AG09309 (cell line): ENCODE measurements at regions not wholly inside any gene's neighbourhood (a gene's known extent, or its start where the extent isn't known, plus 50 kb on each side); places are given as distances from the start of the nearest gene placed in this dataset.

ENCODE experiments used
- DNase-seq: peaks from one replicate; pipeline ENCODE4 v3.0.0-alpha.2; 2010; ENCODE audit warnings: low read depth
- H3K4me3 ChIP-seq: 2 replicates; pipeline ENCODE4 v1.5.1; 2011; ENCODE audit warnings: mild to moderate bottlenecking, low read depth, low read length, moderate library complexity; ENCODE audit not compliant: control insufficient read depth
- TF ChIP-seq, protein P1 (sequence below): IDR thresholded peaks from 2 replicates; pipeline ENCODE4 v1.5.1; 2011; ENCODE audit warnings: mild to moderate bottlenecking, low read depth, low read length, inconsistent platforms; ENCODE audit not compliant: insufficient read depth, control insufficient read depth; ENCODE audit errors: missing control alignments

DNA sequence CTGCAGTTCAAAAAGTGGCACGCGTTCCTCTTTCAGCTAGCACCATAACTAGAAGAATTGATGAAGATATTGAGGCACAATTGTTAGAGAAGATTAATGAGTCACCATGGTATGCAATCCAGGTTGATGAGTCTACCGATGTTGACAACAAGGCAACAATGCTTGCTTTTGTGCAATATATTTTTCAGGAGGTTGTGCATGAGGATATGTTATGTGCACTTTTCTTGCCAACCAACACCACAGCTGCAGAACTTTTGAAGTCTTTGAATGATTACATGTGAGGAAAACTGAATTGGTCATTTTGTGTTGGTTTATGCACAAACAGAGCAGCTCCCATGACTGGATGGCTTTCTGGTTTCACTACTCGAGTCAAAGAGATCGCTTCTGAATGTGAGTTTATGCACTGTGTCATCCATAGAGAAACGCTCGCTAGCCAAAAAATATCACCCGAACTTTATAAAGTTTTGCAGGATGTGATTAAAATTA is 129.3 kb upstream of the SLC24A3 start:
- no peak overlapping the region for H3K4me3 ChIP-seq
- TF ChIP-seq, protein P1, sequence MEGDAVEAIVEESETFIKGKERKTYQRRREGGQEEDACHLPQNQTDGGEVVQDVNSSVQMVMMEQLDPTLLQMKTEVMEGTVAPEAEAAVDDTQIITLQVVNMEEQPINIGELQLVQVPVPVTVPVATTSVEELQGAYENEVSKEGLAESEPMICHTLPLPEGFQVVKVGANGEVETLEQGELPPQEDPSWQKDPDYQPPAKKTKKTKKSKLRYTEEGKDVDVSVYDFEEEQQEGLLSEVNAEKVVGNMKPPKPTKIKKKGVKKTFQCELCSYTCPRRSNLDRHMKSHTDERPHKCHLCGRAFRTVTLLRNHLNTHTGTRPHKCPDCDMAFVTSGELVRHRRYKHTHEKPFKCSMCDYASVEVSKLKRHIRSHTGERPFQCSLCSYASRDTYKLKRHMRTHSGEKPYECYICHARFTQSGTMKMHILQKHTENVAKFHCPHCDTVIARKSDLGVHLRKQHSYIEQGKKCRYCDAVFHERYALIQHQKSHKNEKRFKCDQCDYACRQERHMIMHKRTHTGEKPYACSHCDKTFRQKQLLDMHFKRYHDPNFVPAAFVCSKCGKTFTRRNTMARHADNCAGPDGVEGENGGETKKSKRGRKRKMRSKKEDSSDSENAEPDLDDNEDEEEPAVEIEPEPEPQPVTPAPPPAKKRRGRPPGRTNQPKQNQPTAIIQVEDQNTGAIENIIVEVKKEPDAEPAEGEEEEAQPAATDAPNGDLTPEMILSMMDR, result no peak
- no peak for DNase-seq

DNA sequence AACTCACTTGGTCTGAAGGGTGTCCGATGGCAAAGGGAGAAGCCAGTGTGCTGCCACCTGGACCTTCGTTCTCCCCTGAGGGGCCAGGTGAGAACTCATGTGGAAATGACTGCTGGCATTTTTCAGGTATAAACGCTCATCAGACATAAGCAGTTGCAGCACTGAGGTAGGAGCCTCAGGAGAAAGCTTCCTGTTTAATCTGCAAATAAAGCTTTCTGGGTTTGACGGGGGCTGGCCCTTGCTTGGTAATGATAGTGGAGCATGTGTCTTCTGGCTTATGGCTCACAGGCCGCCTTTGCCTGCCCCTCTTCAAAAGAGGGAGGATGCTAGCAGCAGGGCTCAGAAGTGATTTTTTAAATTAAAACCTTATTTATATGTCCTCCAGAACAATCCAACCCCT is 122.1 kb upstream of the SLC24A3 start:
- TF ChIP-seq, protein P1, result no peak
- no peak overlapping the region for H3K4me3 ChIP-seq
- DNase-seq, result no peak

DNA sequence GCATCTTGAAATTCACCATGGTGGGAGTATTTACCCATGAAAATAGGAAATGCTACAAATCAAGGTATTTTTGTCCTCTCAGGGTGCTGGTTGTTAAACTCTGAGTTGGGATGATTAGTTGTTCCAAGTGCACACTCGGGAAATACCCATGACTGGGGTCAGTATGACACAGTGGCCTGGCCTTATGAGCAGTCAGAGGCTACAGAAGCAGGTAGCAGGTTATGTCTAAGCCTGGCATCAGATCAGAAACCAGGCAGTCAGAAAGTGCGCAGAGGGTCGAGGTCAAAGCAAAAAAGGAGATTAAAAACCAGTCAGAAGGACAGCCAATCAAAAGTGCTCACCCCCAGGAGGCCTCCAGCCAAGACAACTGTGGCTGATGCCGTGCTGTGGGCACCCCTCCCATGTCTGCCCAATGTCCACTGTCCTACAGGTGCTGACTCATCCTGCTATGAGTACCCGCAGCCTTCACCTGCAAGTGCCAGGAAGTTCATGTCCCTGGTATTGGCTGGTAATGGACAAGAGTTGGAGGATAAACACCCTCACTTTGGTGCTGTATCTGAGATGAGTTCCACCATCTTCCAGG is 117.4 kb upstream of the SLC24A3 start:
- DNase-seq, result no peak
- no peak overlapping the region for H3K4me3 ChIP-seq
- TF ChIP-seq, protein P1, result no peak

DNA sequence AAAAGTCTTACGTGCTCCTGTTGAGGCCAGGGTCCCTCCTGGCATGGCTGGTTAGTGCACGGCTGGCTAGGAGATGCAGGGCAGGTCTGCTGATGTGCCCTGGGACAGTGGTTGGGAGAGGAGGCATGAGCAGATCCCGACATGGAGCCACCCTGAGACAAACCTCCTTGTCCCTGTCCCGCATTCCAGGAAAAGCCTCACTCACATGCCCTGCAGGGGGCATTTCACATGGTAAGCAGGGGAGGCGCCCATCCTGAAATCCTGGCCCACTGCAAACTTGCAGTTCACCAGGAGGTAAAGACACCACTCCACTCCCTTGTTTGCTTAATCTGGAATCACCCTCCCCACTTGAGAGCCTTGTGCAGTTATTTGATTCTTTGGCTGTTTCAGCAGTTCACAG is 116.7 kb upstream of the SLC24A3 start:
- TF ChIP-seq, protein P1, result no peak

DNA sequence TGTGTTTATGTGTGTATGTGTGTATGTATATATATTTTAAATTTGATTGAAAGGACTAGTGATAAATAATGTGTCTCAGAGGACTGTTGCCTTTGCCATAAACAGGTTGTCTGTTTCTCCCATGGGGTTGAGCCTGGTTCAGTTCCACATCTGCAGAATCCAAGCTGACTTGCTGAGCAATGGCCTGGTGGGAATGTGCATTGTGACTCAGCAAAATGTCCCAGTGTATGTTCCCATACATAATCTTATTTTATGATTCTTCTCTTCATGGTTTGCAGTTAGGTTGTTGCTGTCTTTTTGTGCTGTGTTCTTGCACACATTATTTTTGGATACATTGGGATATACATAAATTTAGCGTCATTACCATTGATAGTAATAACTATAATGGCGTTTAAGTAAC is 115.6 kb upstream of the SLC24A3 start:
- no peak for DNase-seq
- no peak overlapping the region for H3K4me3 ChIP-seq
- TF ChIP-seq, protein P1, result no peak

More for the DNA sequence above, 116.7 kb upstream of the SLC24A3 start:
- no peak overlapping the region for H3K4me3 ChIP-seq
- no peak for DNase-seq

DNA sequence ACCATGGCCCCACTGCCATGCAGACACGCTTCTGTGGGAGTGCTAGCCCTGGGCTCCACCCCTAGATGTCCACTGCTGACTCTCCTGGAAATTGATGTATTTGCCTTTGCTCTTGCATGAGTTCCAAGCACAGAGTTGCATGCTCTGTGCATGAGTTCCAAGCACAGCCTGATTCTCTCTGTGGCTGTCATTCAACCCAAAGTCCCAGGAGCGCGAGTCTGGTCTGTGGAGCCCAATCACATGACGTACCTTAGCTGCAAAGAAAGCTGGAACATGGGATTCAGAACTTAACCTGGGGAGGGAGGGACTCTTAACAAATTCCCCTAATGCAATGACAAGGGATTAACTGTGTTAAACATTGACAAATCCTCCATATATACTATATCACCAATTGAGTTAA is 114.3 kb upstream of the SLC24A3 start:
- H3K4me3 ChIP-seq, result no peak overlapping the region
- DNase-seq, result no peak
- TF ChIP-seq, protein P1, result no peak
